NCI-H187 (cell line): ENCODE measurements at regions not wholly inside any gene's neighbourhood (a gene's known extent, or its start where the extent isn't known, plus 50 kb on each side); places are given as distances from the start of the nearest gene placed in this dataset.

Experiments
- DNase-seq, 2 experiments: peaks; one replicate each; lab custom pipeline; 2025; lab: John Stamatoyannopoulos, UW

DNA sequence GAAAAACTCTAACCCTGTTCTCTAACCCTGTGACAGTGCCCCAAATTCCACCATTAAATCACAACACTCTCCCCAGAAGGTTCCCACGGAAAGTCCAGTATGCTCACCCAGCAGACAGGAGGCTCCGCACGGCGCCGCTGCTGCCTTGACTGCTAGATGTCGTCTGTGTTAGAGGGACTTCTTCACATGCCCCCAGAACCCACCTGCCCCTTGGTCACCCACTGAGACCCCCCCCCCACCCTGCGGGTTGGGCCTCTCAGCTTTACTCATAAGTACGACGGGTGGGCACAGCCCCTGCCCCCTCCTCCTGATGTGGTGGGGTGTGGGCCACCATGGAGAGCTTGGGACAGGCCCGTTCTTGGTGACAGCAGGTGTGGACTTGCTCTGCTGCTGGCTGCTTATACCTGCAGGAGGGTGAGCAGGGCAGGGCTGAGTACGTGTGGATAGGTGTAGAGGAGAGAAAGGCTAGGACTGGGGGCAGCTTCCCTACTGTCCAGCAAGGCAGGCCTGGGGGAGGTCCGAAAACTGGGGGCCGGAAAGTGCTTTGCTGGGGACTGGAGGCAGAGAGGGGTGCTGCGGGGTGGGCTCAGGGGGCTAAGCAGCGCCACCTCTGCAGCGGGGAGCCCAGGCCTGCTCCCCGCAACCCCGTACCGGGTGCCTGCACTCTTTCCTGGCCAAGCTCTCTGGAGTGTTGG, 57.5 kb upstream of the OLFM1 start:
- DNase-seq = no peak

DNA sequence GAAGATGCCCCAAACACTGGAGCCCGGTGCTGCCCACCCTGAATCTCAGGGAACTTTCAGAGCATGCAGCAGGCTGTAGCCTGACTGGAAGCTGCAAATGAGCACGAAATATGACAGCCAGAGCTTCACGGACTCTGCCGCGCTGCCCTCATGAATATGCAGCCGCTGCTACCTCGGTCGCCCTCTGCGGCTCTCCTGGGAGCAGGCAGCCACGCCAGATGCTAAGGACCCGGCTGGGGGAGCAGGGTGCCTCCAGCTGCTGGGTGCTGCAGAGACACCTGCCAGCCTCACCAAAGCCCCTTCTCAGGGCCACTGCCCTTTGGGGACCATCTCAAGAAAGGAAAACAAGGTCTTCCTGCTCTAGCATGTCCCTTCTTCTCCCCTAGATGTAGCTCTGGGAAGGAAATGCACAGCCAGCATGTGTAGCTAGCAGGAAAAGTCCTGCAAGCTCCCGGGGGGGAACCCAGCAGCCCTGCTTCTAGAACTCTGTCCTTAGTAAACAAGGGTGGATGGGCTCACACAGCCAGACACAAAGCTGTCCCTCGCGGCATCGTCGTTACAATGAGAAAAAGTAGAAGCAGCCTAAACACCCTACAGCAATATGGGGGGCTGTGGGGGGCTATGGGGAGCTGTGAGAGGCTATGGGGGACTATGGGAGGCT, 56.8 kb upstream of the OLFM1 start:
- no peak for DNase-seq

DNA sequence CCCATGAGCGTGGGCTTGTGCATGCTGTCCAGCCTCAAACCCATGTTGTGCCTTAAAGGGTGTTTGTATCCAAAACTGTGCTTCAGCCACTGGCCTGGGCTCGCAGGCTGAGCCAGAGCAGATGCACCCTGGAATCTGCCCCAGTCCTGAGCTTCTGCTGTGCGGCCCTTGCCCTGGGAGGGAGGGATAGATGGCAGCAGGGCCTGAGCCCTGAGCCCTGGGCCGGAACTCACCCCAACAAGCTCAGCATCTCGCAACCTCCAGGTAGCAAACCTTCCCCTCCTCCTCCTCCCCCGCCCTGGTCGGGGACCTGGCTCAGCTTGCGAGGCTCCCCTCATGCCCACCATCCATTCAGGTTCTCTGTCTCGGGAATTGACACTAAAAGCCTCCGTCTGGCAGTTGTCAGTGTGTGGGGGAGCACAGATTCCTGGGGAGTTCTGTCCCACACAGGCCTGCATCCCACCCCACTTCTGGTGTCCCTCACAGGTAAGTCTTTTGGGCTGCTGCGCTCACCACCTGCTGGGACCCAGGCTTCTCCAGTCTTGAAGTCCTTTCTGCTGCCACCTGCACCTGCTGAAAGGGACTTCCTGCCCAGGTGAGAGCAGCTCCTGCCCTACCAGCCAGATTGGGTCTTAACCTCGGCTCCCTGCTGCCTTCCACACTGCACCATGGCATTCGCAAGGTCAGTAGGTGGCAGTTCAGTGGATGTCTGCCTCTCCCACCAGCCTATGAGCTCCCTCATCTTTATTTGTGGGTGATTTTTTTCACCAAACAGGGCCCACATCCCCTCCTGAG, 55.2 kb upstream of the OLFM1 start:
- no peak for DNase-seq

- DNase-seq = no peak
Measured at GRCh38 chr9:135032868-135033460, 54.5 kb upstream of the OLFM1 start.

DNA sequence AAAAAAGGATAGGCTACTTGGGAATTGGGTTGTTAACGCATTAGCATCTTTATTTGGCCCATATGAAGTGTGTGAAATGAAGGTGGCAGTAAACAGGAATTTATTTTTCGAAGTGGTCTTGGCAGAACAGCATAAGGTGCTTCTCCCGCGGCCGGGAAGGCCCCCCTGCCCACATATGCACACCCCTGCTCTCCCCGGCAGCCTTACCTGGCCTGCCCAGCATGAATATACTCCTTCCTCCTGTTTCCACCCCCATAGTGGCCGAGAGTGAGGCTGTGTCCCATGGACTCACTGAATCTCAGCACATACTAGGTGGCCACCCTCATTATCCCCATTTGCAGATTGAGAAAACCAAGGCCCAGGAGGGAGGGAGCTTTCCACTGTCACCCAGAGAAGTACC, 54.0 kb upstream of the OLFM1 start:
- DNase-seq = no peak

- DNase-seq = no peak
Measured at GRCh38 chr9:135034106-135034505, 53.4 kb upstream of the OLFM1 start.

- no peak for DNase-seq
Measured at GRCh38 chr9:135035781-135036760, 51.4 kb upstream of the OLFM1 start.

GRCh38 chr9:135036861-135037465, 50.5 kb upstream of the OLFM1 start:
- no peak for DNase-seq

GRCh38 chr9:135037521-135038250, 49.8 kb upstream of the OLFM1 start:
- DNase-seq = no peak
